ENCODE measurements at regions not wholly inside any gene's neighbourhood (a gene's known extent, or its start where the extent isn't known, plus 50 kb on each side); places are given as distances from the start of the nearest gene placed in this dataset.

- ChIA-PET POLR2A (no interaction called here), CTCF (no interaction called here)
- peaks cover 0 to 4% (median 3%) of the 10 kb centered on the region in 3 donors for H3K9me3 ChIP-seq (ENCODE audit: control extremely low read depth in 1 of 3, control insufficient read depth in 2 of 3, insufficient read depth in 1 of 3, low read length in 2 of 3)
- no peaks in the 10 kb centered on the region for H4K20me1 ChIP-seq (ENCODE audit: control insufficient read depth, insufficient read depth, low read length, poor library complexity, severe bottlenecking)
- H3K27ac ChIP-seq (ENCODE audit: low read length in 2 of 2), result no peak overlapping the region
- no peak overlapping the region for H3K4me2 ChIP-seq (replicated peaks; ENCODE audit: low read depth, low read length, poor library complexity, severe bottlenecking)
- DNase-seq, result no peak
- WGBS (ENCODE audit: insufficient coverage), result 88% methylated on average over 4 of the region's 4 CpGs
- no peak for ATAC-seq (ENCODE audit: low read depth)
- H3K9ac ChIP-seq (ENCODE audit: low read length), result no peak overlapping the region
- H3K4me3 ChIP-seq (ENCODE audit: control extremely low read depth in 1 of 5, extremely low read depth in 1 of 5, insufficient read depth in 1 of 5, low read depth in 2 of 5, low read length in 4 of 5), result no peak overlapping the region
- H2AFZ ChIP-seq (ENCODE audit: insufficient read depth, low read depth, low read length, poor library complexity, severe bottlenecking), result no peak overlapping the region
- no peaks in the 10 kb centered on the region for H3K27me3 ChIP-seq (replicated peaks in 1 of 4; ENCODE audit: control extremely low read depth in 1 of 4, control insufficient read depth in 3 of 4, insufficient read depth in 4 of 4, low read length in 3 of 4)
- Mint-ChIP-seq H3K9me3 (ENCODE audit: insufficient read depth) (no peaks in the 10 kb centered on the region), H3K27me3 (peaks cover 5% of the 10 kb centered on the region), H3K4me1 (no peaks in the 10 kb centered on the region), H3K4me3 (no peak overlapping the region), H3K27ac (no peak overlapping the region)
- no peaks in the 10 kb centered on the region for H3K4me1 ChIP-seq (ENCODE audit: control insufficient read depth in 2 of 2, insufficient read depth in 2 of 2, low read length in 2 of 2)
- no peaks in the 10 kb centered on the region for H3K79me2 ChIP-seq (ENCODE audit: control insufficient read depth, insufficient read depth, low read length)
- TF ChIP-seq CTCF (IDR thresholded peaks at IDR 0.05), result no peak
- TF ChIP-seq EZH2 (IDR thresholded peaks at IDR 0.05; ENCODE audit: borderline replicate concordance, insufficient read depth, low read depth, low read length, poor library complexity, severe bottlenecking), result no peak
- no peaks in the 10 kb centered on the region for H3K36me3 ChIP-seq (replicated peaks in 1 of 2; ENCODE audit: control extremely low read depth in 1 of 2, control insufficient read depth in 1 of 2, extremely low read depth in 1 of 2, insufficient read depth in 2 of 2, low read length in 1 of 2)
- intact Hi-C loops (cut with micrococcal nuclease), result no loop called here
Measured at GRCh38 chr12:114253976-114254778, 151.8 kb downstream of the TBX5 start.

- H3K36me3 ChIP-seq (replicated peaks in 1 of 2; ENCODE audit: control extremely low read depth in 1 of 2, control insufficient read depth in 1 of 2, extremely low read depth in 1 of 2, insufficient read depth in 2 of 2, low read length in 1 of 2), result no peaks in the 10 kb centered on the region
- H3K27ac Mint-ChIP-seq, result no peak overlapping the region
- WGBS (ENCODE audit: insufficient coverage), result no CpG with 5 or more reads among the region's 7 CpGs
- TF ChIP-seq CTCF (IDR thresholded peaks at IDR 0.05) (no peak), EZH2 (IDR thresholded peaks at IDR 0.05; ENCODE audit: borderline replicate concordance, insufficient read depth, low read depth, low read length, poor library complexity, severe bottlenecking) (no peak)
- H3K27ac ChIP-seq (ENCODE audit: low read length in 2 of 2), result no peak overlapping the region
- peaks cover 13% of the 10 kb centered on the region for H3K27me3 Mint-ChIP-seq
- CTCF ChIA-PET, result no interaction called here
- H4K20me1 ChIP-seq (ENCODE audit: control insufficient read depth, insufficient read depth, low read length, poor library complexity, severe bottlenecking), result no peaks in the 10 kb centered on the region
- no peak overlapping the region for H3K4me3 ChIP-seq (ENCODE audit: control extremely low read depth in 1 of 5, extremely low read depth in 1 of 5, insufficient read depth in 1 of 5, low read depth in 2 of 5, low read length in 4 of 5)
- H3K9ac ChIP-seq (ENCODE audit: low read length), result no peak overlapping the region
- no peak overlapping the region for H2AFZ ChIP-seq (ENCODE audit: insufficient read depth, low read depth, low read length, poor library complexity, severe bottlenecking)
- H3K27me3 ChIP-seq (replicated peaks in 1 of 4; ENCODE audit: control extremely low read depth in 1 of 4, control insufficient read depth in 3 of 4, insufficient read depth in 4 of 4, low read length in 3 of 4), result peaks cover 0 to 3% (median 0%) of the 10 kb centered on the region in 4 experiments
- H3K4me2 ChIP-seq (replicated peaks; ENCODE audit: low read depth, low read length, poor library complexity, severe bottlenecking), result no peak overlapping the region
- ATAC-seq (ENCODE audit: low read depth), result no peak
- no peaks in the 10 kb centered on the region for H3K79me2 ChIP-seq (ENCODE audit: control insufficient read depth, insufficient read depth, low read length)
- no peak overlapping the region for H3K4me3 Mint-ChIP-seq
- no peaks in the 10 kb centered on the region for H3K4me1 Mint-ChIP-seq
- POLR2A ChIA-PET, result no interaction called here
- H3K4me1 ChIP-seq (ENCODE audit: control insufficient read depth in 2 of 2, insufficient read depth in 2 of 2, low read length in 2 of 2), result no peaks in the 10 kb centered on the region
- intact Hi-C loops (cut with micrococcal nuclease), result no loop called here
- H3K9me3 ChIP-seq (ENCODE audit: control extremely low read depth in 1 of 3, control insufficient read depth in 2 of 3, insufficient read depth in 1 of 3, low read length in 2 of 3), result peaks cover 0 to 8% (median 0%) of the 10 kb centered on the region in 3 donors
- H3K9me3 Mint-ChIP-seq (ENCODE audit: insufficient read depth), result no peaks in the 10 kb centered on the region
- DNase-seq, result no peak
Measured at GRCh38 chr12:114248527-114248926, 157.4 kb downstream of the TBX5 start.

Data from B cell (primary cell).